ENCODE measurements at regions not wholly inside any gene's neighbourhood (a gene's known extent, or its start where the extent isn't known, plus 50 kb on each side); places are given as distances from the start of the nearest gene placed in this dataset.

GRCh38 chrX:49760290-49760890 lies 64.6 kb upstream of the PAGE1 start (continued):
- TF ChIP-seq EZH2phosphoT487 (IDR thresholded peaks at IDR 0.05; ENCODE audit: unreplicated experiment) (no peak), CREB1 (CRISPR knock-in tag; IDR thresholded peaks at IDR 0.05; ENCODE audit: low read depth) (no peak), ETS1 (IDR thresholded peaks at IDR 0.05) (no peak), JUNB (IDR thresholded peaks at IDR 0.05; ENCODE audit: unreplicated experiment) (no peak), POLR2AphosphoS5 (IDR thresholded peaks at IDR 0.05; ENCODE audit: low read depth) (no peak), ZNF331 (CRISPR knock-in tag; IDR thresholded peaks at IDR 0.05; ENCODE audit: low read depth) (no peak), NANOG (IDR thresholded peaks at IDR 0.05; ENCODE audit: borderline replicate concordance) (no peak), CTCF (conservative IDR thresholded peaks at IDR 0.05; ENCODE audit: low read depth in 2 of 2) (no peak), REST (IDR thresholded peaks at IDR 0.05; ENCODE audit: unreplicated experiment) (no peak), STAT1 (IDR thresholded peaks at IDR 0.05; ENCODE audit: unreplicated experiment) (no peak), ZNF114 (CRISPR knock-in tag; IDR thresholded peaks at IDR 0.05) (no peak), EZH2 (IDR thresholded peaks at IDR 0.05; ENCODE audit: low read depth, unreplicated experiment) (no peak)

GRCh38 chrX:49756692-49757091 lies 60.9 kb upstream of the PAGE1 start:
- no peak overlapping the region for H3K4me2 ChIP-seq
- DNase-seq (ENCODE audit: low spot score) (no peak), ATAC-seq (no peak)
- H4K20me1 ChIP-seq (replicated peaks; ENCODE audit: insufficient read depth) = no peaks in the 10 kb centered on the region
- H3K27me3 Mint-ChIP-seq (ENCODE audit: insufficient read depth, low read depth, poor library complexity) = no peaks in the 10 kb centered on the region
- no peaks in the 10 kb centered on the region for H3K9me2 ChIP-seq (ENCODE audit: insufficient read depth)
- no peak for TF ChIP-seq ZNF114 (CRISPR knock-in tag; IDR thresholded peaks at IDR 0.05)
- TF ChIP-seq STAT1 (IDR thresholded peaks at IDR 0.05; ENCODE audit: unreplicated experiment) = no peak
- TF ChIP-seq ETS1 (IDR thresholded peaks at IDR 0.05) = no peak
- no peaks in the 10 kb centered on the region for H3K4me1 Mint-ChIP-seq
- H3K27ac Mint-ChIP-seq = no peak overlapping the region
- H3K36me3 ChIP-seq (ENCODE audit: insufficient read depth) = no peaks in the 10 kb centered on the region
- H3K36me3 Mint-ChIP-seq (ENCODE audit: low read depth) = no peaks in the 10 kb centered on the region
- H3K4me1 ChIP-seq (ENCODE audit: insufficient read depth) = no peaks in the 10 kb centered on the region
- no peaks in the 10 kb centered on the region for H3K79me2 ChIP-seq (replicated peaks; ENCODE audit: insufficient read depth)
- H3K4me3 Mint-ChIP-seq = no peak overlapping the region
- no peaks in the 10 kb centered on the region for H3F3A ChIP-seq (replicated peaks; ENCODE audit: low read depth)
- no peak overlapping the region for H2AFZ ChIP-seq
- no peak overlapping the region for H3K27ac ChIP-seq (ENCODE audit: low read depth)
- H3K27me3 ChIP-seq (ENCODE audit: insufficient read depth) = no peaks in the 10 kb centered on the region
- no peaks in the 10 kb centered on the region for H3K9me3 Mint-ChIP-seq
- H3K4me3 ChIP-seq = no peak overlapping the region
